Mesenchymal stem cell (in vitro differentiated cells and primary cell): ENCODE measurements at regions not wholly inside any gene's neighbourhood (a gene's known extent, or its start where the extent isn't known, plus 50 kb on each side); places are given as distances from the start of the nearest gene placed in this dataset.
A peak's percentile ranks its signal among the peaks of the same experiment; 100 is the strongest.

Source experiments
- DNase-seq: peaks from one replicate; pipeline ENCODE4 v3.0.0-alpha.2; 2013
- H2AFZ ChIP-seq: one replicate; pipeline ENCODE4 v1.6.1; 2013; ENCODE audit warnings: low read depth, mild to moderate bottlenecking, control low read depth, inconsistent platforms, low read length, moderate library complexity
- H2AK5ac ChIP-seq: 2 replicates; pipeline ENCODE4 v1.6.1; 2013; ENCODE audit warnings: low read length, moderate library complexity, mild to moderate bottlenecking, inconsistent platforms; ENCODE audit not compliant: severe bottlenecking
- H2BK120ac ChIP-seq: one replicate; pipeline ENCODE4 v1.6.1; 2013; ENCODE audit warnings: low read depth, mild to moderate bottlenecking, inconsistent platforms, low read length, moderate library complexity
- H2BK12ac ChIP-seq, 2 experiments: one replicate each; pipeline ENCODE4 v1.6.1; 2013; ENCODE audit warnings: inconsistent platforms in 2 of 2, low read length in 2 of 2, mild to moderate bottlenecking in 2 of 2, moderate library complexity in 2 of 2, control low read depth in 1 of 2
- H2BK15ac ChIP-seq: one replicate; pipeline ENCODE4 v1.6.1; 2013; ENCODE audit warnings: mild to moderate bottlenecking, low read depth, inconsistent platforms; ENCODE audit not compliant: poor library complexity, severe bottlenecking
- H2BK5ac ChIP-seq: 2 replicates; pipeline ENCODE4 v1.6.1; 2013; ENCODE audit warnings: low read depth, mild to moderate bottlenecking, low read length, control low read depth, inconsistent platforms; ENCODE audit not compliant: poor library complexity, severe bottlenecking
- H3K14ac ChIP-seq, 2 experiments: one replicate each; pipeline ENCODE4 v1.6.1; 2013; ENCODE audit warnings: inconsistent platforms in 2 of 2, low read length in 2 of 2, control low read depth in 1 of 2, mild to moderate bottlenecking in 1 of 2, moderate library complexity in 1 of 2
- H3K18ac ChIP-seq, 2 experiments: one replicate each; pipeline ENCODE4 v1.6.1; 2013; ENCODE audit warnings: inconsistent platforms in 2 of 2, low read length in 2 of 2, control low read depth in 1 of 2, low read depth in 1 of 2, mild to moderate bottlenecking in 1 of 2
- H3K23ac ChIP-seq, 2 experiments: one replicate each; pipeline ENCODE4 v1.6.1; 2013; ENCODE audit warnings: inconsistent platforms in 2 of 2, low read length in 2 of 2, mild to moderate bottlenecking in 2 of 2, moderate library complexity in 2 of 2, control low read depth in 1 of 2
- H3K27ac ChIP-seq: 2 replicates; pipeline ENCODE4 v1.5.1; 2013; ENCODE audit warnings: mild to moderate bottlenecking, moderate library complexity, low read length, control low read depth, inconsistent platforms; ENCODE audit not compliant: poor library complexity, severe bottlenecking
- H3K27me3 ChIP-seq, 2 experiments: 2 replicates each; pipeline versions ENCODE4 v1.6.1 to v1.7.0; 2013; ENCODE audit warnings: low read length in 2 of 2, mild to moderate bottlenecking in 2 of 2, moderate library complexity in 2 of 2, control low read depth in 1 of 2, inconsistent platforms in 1 of 2; ENCODE audit not compliant: control insufficient read depth in 1 of 2, insufficient read depth in 1 of 2
- H3K36me3 ChIP-seq, 2 experiments: 2 replicates each; pipeline versions ENCODE4 v1.6.1 to v1.7.0; 2013; ENCODE audit warnings: low read length in 2 of 2, control low read depth in 1 of 2, inconsistent platforms in 1 of 2, low read depth in 1 of 2, mild to moderate bottlenecking in 1 of 2; ENCODE audit not compliant: insufficient read depth in 2 of 2, control insufficient read depth in 1 of 2
- H3K4ac ChIP-seq, 2 experiments: one replicate each; pipeline ENCODE4 v1.6.1; 2013; ENCODE audit warnings: inconsistent platforms in 2 of 2, low read length in 2 of 2, mild to moderate bottlenecking in 2 of 2, moderate library complexity in 2 of 2, control low read depth in 1 of 2, low read depth in 1 of 2
- H3K4me1 ChIP-seq: 2 replicates; pipeline ENCODE4 v1.6.1; 2013; ENCODE audit warnings: low read depth, low read length, control low read depth; ENCODE audit not compliant: control insufficient read depth, insufficient read depth
- H3K4me2 ChIP-seq: 2 replicates; pipeline ENCODE4 v1.6.1; 2013; ENCODE audit warnings: low read length, mild to moderate bottlenecking, inconsistent platforms; ENCODE audit not compliant: poor library complexity, severe bottlenecking
- H3K4me3 ChIP-seq, 2 experiments: 2 replicates each; pipeline versions ENCODE4 v1.5.1 to v1.7.0; 2013; ENCODE audit warnings: low read length in 2 of 2, mild to moderate bottlenecking in 2 of 2, control low read depth in 1 of 2, low read depth in 1 of 2; ENCODE audit not compliant: insufficient read depth in 1 of 2
- H3K79me1 ChIP-seq: replicated peaks from 2 replicates; pipeline ENCODE4 v1.6.1; 2013; ENCODE audit warnings: mild to moderate bottlenecking, control low read depth, low read length, inconsistent platforms; ENCODE audit not compliant: poor library complexity, severe bottlenecking
- H3K9ac ChIP-seq: 2 replicates; pipeline ENCODE4 v1.7.0; 2013; ENCODE audit warnings: mild to moderate bottlenecking, low read length, moderate library complexity
- H3K9me3 ChIP-seq: 2 replicates; pipeline ENCODE4 v1.7.0; 2013; ENCODE audit warnings: mild to moderate bottlenecking, low read length; ENCODE audit not compliant: control insufficient read depth
- H4K8ac ChIP-seq: one replicate; pipeline ENCODE4 v1.6.1; 2013; ENCODE audit warnings: inconsistent platforms, mild to moderate bottlenecking, low read length, moderate library complexity
- H4K91ac ChIP-seq: one replicate; pipeline ENCODE4 v1.6.1; 2013; ENCODE audit warnings: mild to moderate bottlenecking, low read length, inconsistent platforms
- WGBS: methylation state at CpG from one replicate; pipeline ENCODE4 v1.1.7; 2013; ENCODE audit warnings: mixed read lengths; 5-methylcytosine and 5-hydroxymethylcytosine counted together

GRCh38 chr2:160835166-160835565 is 325.1 kb upstream of the TANK start:
- H2BK12ac ChIP-seq: no peak overlapping the region
- H2BK5ac ChIP-seq: no peak overlapping the region
- peaks cover 2% of the 10 kb centered on the region for H3K4me1 ChIP-seq
- H4K8ac ChIP-seq: no peak overlapping the region
- no peak overlapping the region for H2BK15ac ChIP-seq
- no peak overlapping the region for H2BK120ac ChIP-seq
- no peaks in the 10 kb centered on the region for H3K9me3 ChIP-seq
- H2AFZ ChIP-seq: no peak overlapping the region
- no peak overlapping the region for H4K91ac ChIP-seq
- no peaks in the 10 kb centered on the region for H3K79me1 ChIP-seq
- no peak overlapping the region for H3K23ac ChIP-seq
- no peak overlapping the region for H3K14ac ChIP-seq
- H3K18ac ChIP-seq: no peak overlapping the region
- WGBS: 94% methylated on average over 1 of the region's 2 CpGs
- no peak overlapping the region for H3K27ac ChIP-seq
- H2AK5ac ChIP-seq: no peak overlapping the region
- no peaks in the 10 kb centered on the region for H3K27me3 ChIP-seq
- no peak overlapping the region for H3K9ac ChIP-seq
- no peak overlapping the region for H3K4me2 ChIP-seq
- H3K4me3 ChIP-seq: no peak overlapping the region
- no peak overlapping the region for H3K4ac ChIP-seq
- H3K36me3 ChIP-seq: no peaks in the 10 kb centered on the region
- DNase-seq: no peak

- Histone ChIP-seq H4K91ac (no peak overlapping the region), H3K4ac (peak overlapping the region in 1 of 2 experiments; percentile 58), H3K4me3 (no peak overlapping the region), H2BK5ac (peak overlapping the region; percentile 83), H3K27me3 (no peaks in the 10 kb centered on the region), H3K79me1 (no peaks in the 10 kb centered on the region), H3K4me2 (no peak overlapping the region), H2AK5ac (peak overlapping the region; percentile 94), H2AFZ (no peak overlapping the region), H2BK12ac (peak overlapping the region in 1 of 2 experiments; percentile 11), H3K4me1 (peaks cover 2% of the 10 kb centered on the region), H3K9me3 (no peaks in the 10 kb centered on the region), H3K27ac (peak overlapping the region; percentile 96), H3K9ac (peak overlapping the region; percentile 64), H3K23ac (no peak overlapping the region), H2BK120ac (peak overlapping the region; percentile 91), H3K18ac (peak overlapping the region in 1 of 2 experiments; percentile 52), H3K36me3 (no peaks in the 10 kb centered on the region), H3K14ac (no peak overlapping the region), H2BK15ac (no peak overlapping the region), H4K8ac (no peak overlapping the region)
- WGBS: no CpG with 5 or more reads among the region's 1 CpG
- DNase-seq: peak; percentile 83
These were observed 323.5 kb upstream of the TANK start for GRCh38 chr2:160836755-160837154.

- no peak overlapping the region for H3K4me2 ChIP-seq
- peak overlapping the region; percentile 63 for H2BK5ac ChIP-seq
- H2BK12ac ChIP-seq: no peak overlapping the region
- H2BK15ac ChIP-seq: no peak overlapping the region
- no peak overlapping the region for H3K23ac ChIP-seq
- no peaks in the 10 kb centered on the region for H3K9me3 ChIP-seq
- H2AK5ac ChIP-seq: peak overlapping the region; percentile 83
- no peak overlapping the region for H3K4ac ChIP-seq
- no peak overlapping the region for H2BK120ac ChIP-seq
- DNase-seq: no peak
- no peak overlapping the region for H3K18ac ChIP-seq
- no peak overlapping the region for H3K4me3 ChIP-seq
- no peak overlapping the region for H2AFZ ChIP-seq
- peak overlapping the region in 1 of 2 experiments; percentile 48 for H3K14ac ChIP-seq
- H4K8ac ChIP-seq: no peak overlapping the region
- no peaks in the 10 kb centered on the region for H3K36me3 ChIP-seq
- no peaks in the 10 kb centered on the region for H3K27me3 ChIP-seq
- H3K4me1 ChIP-seq: peaks cover 2% of the 10 kb centered on the region
- H4K91ac ChIP-seq: no peak overlapping the region
- H3K79me1 ChIP-seq: no peaks in the 10 kb centered on the region
- peak overlapping the region; percentile 64 for H3K9ac ChIP-seq
- peak overlapping the region; percentile 92 for H3K27ac ChIP-seq
These were observed 322.8 kb upstream of the TANK start for GRCh38 chr2:160837416-160837815.

- Histone ChIP-seq H3K4me3 (no peak overlapping the region), H4K91ac (no peak overlapping the region)
These were observed 322.1 kb upstream of the TANK start for GRCh38 chr2:160838147-160838546.

More at GRCh38 chr2:160838147-160838546, 322.1 kb upstream of the TANK start:
- H3K4me2 ChIP-seq: no peak overlapping the region
- H3K4me1 ChIP-seq: peaks cover 2% of the 10 kb centered on the region
- H3K36me3 ChIP-seq: no peaks in the 10 kb centered on the region
- no peak overlapping the region for H2BK15ac ChIP-seq
- H2AFZ ChIP-seq: no peak overlapping the region
- DNase-seq: no peak
- no peak overlapping the region for H2BK120ac ChIP-seq
- no peak overlapping the region for H2BK12ac ChIP-seq
- H3K27ac ChIP-seq: no peak overlapping the region
- H3K14ac ChIP-seq: no peak overlapping the region
- H2AK5ac ChIP-seq: no peak overlapping the region
- H4K8ac ChIP-seq: no peak overlapping the region
- no peaks in the 10 kb centered on the region for H3K9me3 ChIP-seq
- H3K18ac ChIP-seq: peak overlapping the region in 1 of 2 experiments; percentile 26
- no peak overlapping the region for H3K9ac ChIP-seq
- WGBS: 100% methylated on average over 1 of the region's 1 CpG
- no peaks in the 10 kb centered on the region for H3K27me3 ChIP-seq
- no peak overlapping the region for H3K4ac ChIP-seq
- H3K79me1 ChIP-seq: no peaks in the 10 kb centered on the region
- no peak overlapping the region for H2BK5ac ChIP-seq
- H3K23ac ChIP-seq: no peak overlapping the region
